MM.1S (cell line): ENCODE measurements at regions not wholly inside any gene's neighbourhood (a gene's known extent, or its start where the extent isn't known, plus 50 kb on each side); places are given as distances from the start of the nearest gene placed in this dataset.
"Not testable (repeated sequence)": the region's sequence is repeated elsewhere in the genome, so short reads cannot be mapped to it uniquely, and the experiment has no call there.

Experiments
- DNase-seq: peaks from one replicate; pipeline ENCODE4 v3.0.0-alpha.2; 2015
- H2AFZ ChIP-seq: fragments of 300-600 bp; sonication (generic); 2 replicates; pipeline ENCODE4 v1.6.0; 2016; ENCODE audit warnings: antibody characterized with exemption, low read length
- H3F3A ChIP-seq: fragments of 300-600 bp; sonication (generic); 2 replicates; pipeline ENCODE4 v1.6.1; 2016; ENCODE audit warnings: mild to moderate bottlenecking, antibody characterized with exemption, low read length, moderate library complexity, mixed read lengths; ENCODE audit not compliant: insufficient read depth
- H3K27ac ChIP-seq: fragments of 300-600 bp; sonication (generic); 2 replicates; pipeline ENCODE4 v1.5.1; 2016; ENCODE audit warnings: mild to moderate bottlenecking, low read length
- H3K27me3 ChIP-seq: fragments of 300-600 bp; sonication (generic); replicated peaks from 2 replicates; pipeline ENCODE4 v1.6.0; 2016; ENCODE audit warnings: low read length; ENCODE audit not compliant: insufficient read depth
- H3K36me3 ChIP-seq: fragments of 300-600 bp; sonication (generic); replicated peaks from 2 replicates; pipeline ENCODE4 v1.6.1; 2016; ENCODE audit warnings: mild to moderate bottlenecking, low read length, mixed read lengths; ENCODE audit not compliant: insufficient read depth
- H3K4me1 ChIP-seq: fragments of 300-600 bp; sonication (generic); 2 replicates; pipeline ENCODE4 v1.6.1; 2016; ENCODE audit warnings: low read length, mixed read lengths
- H3K4me2 ChIP-seq: fragments of 300-600 bp; sonication (generic); 2 replicates; pipeline ENCODE4 v1.6.0; 2016; ENCODE audit warnings: low read depth, low read length
- H3K4me3 ChIP-seq: fragments of 300-600 bp; sonication (generic); 2 replicates; pipeline ENCODE4 v1.5.1; 2016; ENCODE audit warnings: low read length, mixed read lengths
- H3K79me2 ChIP-seq: fragments of 300-600 bp; sonication (generic); 2 replicates; pipeline ENCODE4 v1.6.1; 2016; ENCODE audit warnings: mixed run types, low read length, mixed read lengths
- H3K9ac ChIP-seq: fragments of 300-600 bp; sonication (generic); 2 replicates; pipeline ENCODE4 v1.6.1; 2016; ENCODE audit warnings: low read length, mixed read lengths
- H3K9me2 ChIP-seq: fragments of 300-600 bp; sonication (generic); replicated peaks from 2 replicates; pipeline ENCODE4 v1.6.1; 2016; ENCODE audit warnings: mild to moderate bottlenecking, low read length, mixed read lengths; ENCODE audit not compliant: insufficient read depth
- H3K9me3 ChIP-seq: fragments of 300-600 bp; sonication (generic); replicated peaks from 2 replicates; pipeline ENCODE4 v1.6.1; 2016; ENCODE audit warnings: mild to moderate bottlenecking, low read length, mixed read lengths; ENCODE audit not compliant: insufficient read depth
- H4K20me1 ChIP-seq: fragments of 300-600 bp; sonication (generic); 2 replicates; pipeline ENCODE4 v1.6.1; 2016; ENCODE audit warnings: mild to moderate bottlenecking, low read length, moderate library complexity, mixed read lengths; ENCODE audit not compliant: insufficient read depth

GRCh38 chr21:6156712-6157389 lies 4364.5 kb upstream of the TPTE start:
- not testable (repeated sequence) for H4K20me1 ChIP-seq, H3K36me3 ChIP-seq, H3K4me2 ChIP-seq, H2AFZ ChIP-seq, H3K9ac ChIP-seq, H3K4me3 ChIP-seq, H3K79me2 ChIP-seq, H3F3A ChIP-seq, H3K9me2 ChIP-seq, DNase-seq, H3K9me3 ChIP-seq, H3K4me1 ChIP-seq, H3K27ac ChIP-seq, H3K27me3 ChIP-seq

GRCh38 chr21:6157515-6157914 lies 4363.9 kb upstream of the TPTE start:
- not testable (repeated sequence) for H3K9ac ChIP-seq, H3K4me3 ChIP-seq, H3K27me3 ChIP-seq, H2AFZ ChIP-seq, H3K9me2 ChIP-seq, H3K79me2 ChIP-seq, H3K9me3 ChIP-seq, H4K20me1 ChIP-seq, H3K36me3 ChIP-seq, H3K27ac ChIP-seq, H3F3A ChIP-seq, DNase-seq, H3K4me1 ChIP-seq, H3K4me2 ChIP-seq

- H3K27me3 ChIP-seq, DNase-seq, H3K9ac ChIP-seq, H3K79me2 ChIP-seq, H3K27ac ChIP-seq, H3K4me1 ChIP-seq, H3K4me3 ChIP-seq, H3K36me3 ChIP-seq, H2AFZ ChIP-seq, H3K9me3 ChIP-seq, H3K4me2 ChIP-seq, H3K9me2 ChIP-seq, H3F3A ChIP-seq, H4K20me1 ChIP-seq: not testable (repeated sequence)
These were observed 4363.2 kb upstream of the TPTE start for GRCh38 chr21:6158171-6158570.
